ENCODE measurements at regions not wholly inside any gene's neighbourhood (a gene's known extent, or its start where the extent isn't known, plus 50 kb on each side); places are given as distances from the start of the nearest gene placed in this dataset.

- no peak for TF ChIP-seq EP300 (IDR thresholded peaks at IDR 0.05)
- TF ChIP-seq CTCF (IDR thresholded peaks at IDR 0.05) = no peak
These were observed 2480.8 kb downstream of the PCDH9 start for GRCh38 chr13:64749301-64749700.

All from ovary (tissue), 3 donors.